Mucosa of descending colon (tissue), 3 donors: ENCODE measurements at regions not wholly inside any gene's neighbourhood (a gene's known extent, or its start where the extent isn't known, plus 50 kb on each side); places are given as distances from the start of the nearest gene placed in this dataset.
"Not testable (repeated sequence)": the region's sequence is repeated elsewhere in the genome, so short reads cannot be mapped to it uniquely, and the experiment has no call there.

ENCODE experiments used
- ATAC-seq: fragments of 200-7000 bp; cut with Tn5 transposase; one replicate; pipeline ENCODE4 v1.9.1; 2020; ENCODE audit warnings: mild to moderate bottlenecking, moderate library complexity
- DNase-seq, 3 donors: peaks; one replicate each; pipeline ENCODE4 v3.0.0-alpha.2; 2020
- H3K36me3 ChIP-seq: fragments of 200-600 bp; one replicate; pipeline ENCODE4 v1.8.0; 2021; ENCODE audit warnings: low read depth, mild to moderate bottlenecking
- H3K4me1 ChIP-seq: fragments of 200-600 bp; one replicate; pipeline ENCODE4 v1.8.0; 2021; ENCODE audit warnings: low read depth, mild to moderate bottlenecking
- H3K4me3 ChIP-seq: fragments of 200-600 bp; one replicate; pipeline ENCODE4 v1.8.0; 2021; ENCODE audit warnings: mild to moderate bottlenecking
- H3K9me3 ChIP-seq: fragments of 200-600 bp; one replicate; pipeline ENCODE4 v1.8.0; 2021; ENCODE audit warnings: mild to moderate bottlenecking
- CTCF ChIP-seq: fragments of 200-600 bp; IDR thresholded peaks from one replicate; pipeline ENCODE4 v1.8.0; 2022; ENCODE audit warnings: antibody characterized with exemption, mild to moderate bottlenecking
- intact Hi-C, 2 donors: fragments of 100-400 bp; cut with DNase I in 1 of 2; cut with micrococcal nuclease in 1 of 2; formaldehyde crosslinking; loops; one replicate each; pipeline versions ENCODE4 v1.11.0 to v1.11.1; 2022; cut with DNase I, micrococcal nuclease
- donor health status: DM: no; HTN: no; CAD: no; lungs with moderate emphysema.
- donor health status: DM: no; HTN: no; CAD: no.
- donor health status: DM: no; HTN: yes; CAD: no.

DNA sequence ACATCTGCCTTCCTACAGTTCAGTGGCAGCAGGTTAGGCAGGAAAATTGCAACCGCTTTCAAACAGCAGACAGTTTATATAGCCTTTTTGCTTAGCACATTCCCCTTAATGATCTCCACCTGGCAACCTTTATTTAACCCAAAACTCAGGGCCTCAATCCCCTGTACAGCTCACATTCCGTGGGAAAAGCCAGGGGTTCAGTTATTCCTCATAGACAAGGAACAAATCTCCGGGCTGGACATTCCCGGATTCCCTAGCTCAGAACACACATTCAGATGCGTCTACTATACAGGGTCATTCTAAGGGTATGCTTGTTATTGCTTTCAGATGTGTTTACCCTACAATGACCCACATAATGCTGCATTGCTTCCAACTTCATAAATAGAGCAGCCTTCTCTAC lies 73.8 kb upstream of the DCN start:
- no peaks in the 10 kb centered on the region for H3K9me3 ChIP-seq
- no peak for TF ChIP-seq CTCF
- H3K4me1 ChIP-seq, result no peaks in the 10 kb centered on the region
- no peak for ATAC-seq
- intact Hi-C loops, result no loop called here
- H3K4me3 ChIP-seq, result no peak overlapping the region
- no peaks in the 10 kb centered on the region for H3K36me3 ChIP-seq
- DNase-seq, result no peak

DNA sequence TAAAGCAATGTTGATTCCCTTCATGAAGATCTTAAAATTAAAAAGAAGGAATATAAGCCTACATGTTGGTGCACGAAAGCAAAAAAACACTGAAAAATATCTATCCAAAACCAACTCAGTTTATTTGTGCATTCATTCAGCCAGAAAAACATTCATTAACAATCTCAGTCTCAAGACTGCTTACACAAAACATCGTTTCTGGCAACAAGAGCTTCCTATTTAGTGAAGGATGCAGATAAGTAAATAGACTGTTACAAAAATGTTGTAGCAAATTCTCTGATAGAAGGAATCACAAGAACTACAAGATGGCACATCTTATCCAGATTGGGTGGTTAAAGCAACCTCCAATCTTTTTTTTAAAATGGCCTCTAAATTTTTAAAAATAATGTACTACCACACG lies 69.7 kb upstream of the DCN start:
- TF ChIP-seq CTCF, result no peak
- Histone ChIP-seq H3K9me3 (no peaks in the 10 kb centered on the region), H3K36me3 (no peaks in the 10 kb centered on the region), H3K4me3 (no peak overlapping the region), H3K4me1 (no peaks in the 10 kb centered on the region)
- DNase-seq, result no peak
- intact Hi-C loops, result no loop called here
- no peak for ATAC-seq

DNA sequence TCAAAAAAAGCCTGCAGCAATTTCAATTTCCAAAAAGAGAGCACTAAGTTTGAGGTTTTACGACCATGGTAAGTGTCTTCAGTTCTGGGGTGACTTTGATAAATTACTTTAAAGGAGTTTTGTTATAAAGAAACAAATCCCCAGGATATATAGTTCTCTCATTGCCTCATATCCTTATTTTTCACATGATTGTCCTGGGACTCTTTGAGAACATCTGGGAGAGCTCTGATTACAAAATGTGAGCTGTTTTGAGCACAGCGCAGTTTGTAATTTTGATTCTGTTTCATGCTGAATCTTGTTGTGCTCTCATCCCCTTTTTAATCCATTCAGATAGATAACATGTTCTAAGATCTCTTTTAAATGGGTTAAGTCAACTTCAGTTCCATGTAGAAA lies 67.7 kb upstream of the DCN start:
- Histone ChIP-seq H3K36me3 (no peaks in the 10 kb centered on the region), H3K4me1 (no peaks in the 10 kb centered on the region), H3K4me3 (no peak overlapping the region), H3K9me3 (no peaks in the 10 kb centered on the region)
- intact Hi-C loops, result no loop called here
- DNase-seq (no peak), ATAC-seq (no peak)
- TF ChIP-seq CTCF, result no peak

GRCh38 chr12:91249518-91250272 lies 67.1 kb upstream of the DCN start:
- intact Hi-C loops, result no loop called here
- DNase-seq, result no peak
- H3K9me3 ChIP-seq, result no peaks in the 10 kb centered on the region
- H3K4me3 ChIP-seq, result no peak overlapping the region
- ATAC-seq, result no peak
- no peak for TF ChIP-seq CTCF
- H3K4me1 ChIP-seq, result no peaks in the 10 kb centered on the region
- H3K36me3 ChIP-seq, result no peaks in the 10 kb centered on the region

GRCh38 chr12:91249054-91249453 lies 66.4 kb upstream of the DCN start:
- no peaks in the 10 kb centered on the region for H3K4me1 ChIP-seq
- DNase-seq (no peak), ATAC-seq (no peak)
- no peak overlapping the region for H3K4me3 ChIP-seq
- no peaks in the 10 kb centered on the region for H3K36me3 ChIP-seq
- H3K9me3 ChIP-seq, result no peaks in the 10 kb centered on the region
- no peak for TF ChIP-seq CTCF
- intact Hi-C loops, result no loop called here

DNA sequence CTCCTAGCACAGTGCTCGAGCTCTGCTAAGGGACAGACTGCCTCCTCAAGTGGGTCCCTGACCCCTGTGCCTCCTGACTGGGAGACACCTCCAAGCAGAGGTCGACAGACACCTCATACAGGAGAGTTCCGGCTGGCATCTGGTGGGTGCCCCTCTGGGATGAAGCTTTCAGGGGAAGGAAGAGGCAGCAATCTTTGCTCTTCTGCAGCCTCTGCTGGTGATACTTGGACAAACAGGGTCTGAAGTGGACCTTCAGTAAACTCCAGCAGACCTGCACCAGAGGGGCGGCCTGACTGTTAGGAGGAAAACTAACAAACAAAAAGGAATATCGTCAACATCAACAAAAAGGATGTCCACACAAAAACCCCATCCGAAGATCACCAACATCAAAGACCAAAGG lies 60.6 kb upstream of the DCN start:
- ATAC-seq, H3K36me3 ChIP-seq, H3K9me3 ChIP-seq, H3K4me3 ChIP-seq, intact Hi-C loops, H3K4me1 ChIP-seq: not testable (repeated sequence)
- peak in 1 of 3 donors; percentile 15 for DNase-seq
